ENCODE measurements at regions not wholly inside any gene's neighbourhood (a gene's known extent, or its start where the extent isn't known, plus 50 kb on each side); places are given as distances from the start of the nearest gene placed in this dataset.

DNA sequence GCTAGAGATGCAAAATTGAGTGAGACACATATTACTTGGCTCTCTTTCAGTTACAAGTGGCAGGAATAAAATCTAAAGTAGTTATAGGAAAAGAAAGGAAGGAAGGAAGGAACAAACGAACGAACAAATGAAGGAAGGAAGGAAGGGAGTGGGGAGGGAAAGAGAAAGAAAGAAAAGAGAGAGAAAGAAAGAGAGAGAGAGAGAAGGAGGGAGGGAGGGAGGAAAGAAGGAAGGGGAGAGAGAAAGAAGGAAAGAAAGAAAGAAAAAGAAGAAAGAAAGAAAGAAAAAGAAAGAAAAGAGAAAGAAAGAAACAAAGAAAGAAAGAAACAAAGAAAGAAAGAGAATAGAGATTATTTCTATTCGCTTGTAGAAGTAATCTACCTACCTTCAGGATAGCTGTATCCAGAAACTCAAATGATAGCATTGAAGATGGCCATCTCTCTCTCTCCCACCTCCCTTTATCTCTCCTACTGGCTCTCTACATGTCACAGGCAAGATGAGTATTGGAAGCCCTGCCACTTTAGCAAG lies 229.7 kb upstream of the TLE3 start:
- no peak overlapping the region for H3K23ac ChIP-seq (ENCODE audit: insufficient read length)
- DNase-seq (ENCODE audit: low read depth in 1 of 2, low spot score in 2 of 2): no peak
- no peak overlapping the region for H2BK120ac ChIP-seq (replicated peaks; ENCODE audit: low read depth, low read length)
- peak overlapping the region; percentile 34; the same call in 1 of the 2 replicates for H2AFZ ChIP-seq (ENCODE audit: low read length)
- H3K27ac ChIP-seq (ENCODE audit: low read depth, low read length): no peak overlapping the region
- H2BK20ac ChIP-seq (ENCODE audit: low read length): no peak overlapping the region
- H3K14ac ChIP-seq (ENCODE audit: insufficient read length): no peak overlapping the region
- H2AK5ac ChIP-seq (ENCODE audit: low read depth, low read length): no peak overlapping the region
- H3K18ac ChIP-seq (ENCODE audit: extremely low read depth, low read length): no peak overlapping the region
- no peaks in the 10 kb centered on the region for H3K27me3 ChIP-seq (replicated peaks in 1 of 4; ENCODE audit: control insufficient read depth in 3 of 4, extremely low read depth in 1 of 4, insufficient read depth in 3 of 4, low read length in 3 of 4)
- no peaks in the 10 kb centered on the region for H3K79me2 ChIP-seq (ENCODE audit: control insufficient read depth in 1 of 2, insufficient read depth in 2 of 2, low read length in 2 of 2)
- no peak overlapping the region for H2BK12ac ChIP-seq (ENCODE audit: low read depth, low read length)
- H3K4me3 ChIP-seq (ENCODE audit: extremely low read depth in 1 of 4, insufficient read depth in 2 of 4, low read depth in 3 of 4, low read length in 4 of 4): no peak overlapping the region
- H3K9me3 ChIP-seq (ENCODE audit: insufficient read depth in 2 of 2, low read depth in 1 of 2, low read length in 1 of 2): 0 out of 4 replicates have a peak, but pooled peaks cover 0 to 3% of the 10 kb centered on the region in 2 experiments
- H3K79me1 ChIP-seq (ENCODE audit: low read depth, low read length): no peaks in the 10 kb centered on the region
- no peak overlapping the region for H2BK15ac ChIP-seq (ENCODE audit: low read length)
- CTCF ChIA-PET (ENCODE audit: partially characterized antibody): interaction anchor here (1.2 kb wide), 1 partner anchor 29 kb away, joined by 3 read pairs; no protein-coding TSS in a partner anchor
- no peak overlapping the region for H3K4me2 ChIP-seq (ENCODE audit: insufficient read depth in 1 of 2, low read depth in 2 of 2, low read length in 2 of 2)
- no peak overlapping the region for H3K4ac ChIP-seq (replicated peaks; ENCODE audit: insufficient read length, low read depth, low read length)
- no peak overlapping the region for H2BK5ac ChIP-seq (ENCODE audit: low read depth, low read length)
- no peak overlapping the region for H4K5ac ChIP-seq (ENCODE audit: insufficient read length, low read depth, low read length)
- no peak overlapping the region for H3K56ac ChIP-seq (replicated peaks; ENCODE audit: insufficient read length, low read depth, low read length)
- no peak overlapping the region for H3K9ac ChIP-seq (replicated peaks in 1 of 4; ENCODE audit: extremely low read depth in 1 of 4, low read depth in 3 of 4, low read length in 3 of 4)
- H3K23me2 ChIP-seq (ENCODE audit: low read depth, low read length): no peaks in the 10 kb centered on the region
- POLR2A ChIA-PET (ENCODE audit: partially characterized antibody): no interaction called here
- H3K4me1 ChIP-seq (replicated peaks in 1 of 4; ENCODE audit: control insufficient read depth in 3 of 4, insufficient read depth in 4 of 4, low read length in 3 of 4): peaks cover 0 to 8% (median 0%) of the 10 kb centered on the region in 4 experiments; a peak in 2 of 7 replicates
- H4K20me1 ChIP-seq (replicated peaks in 1 of 2; ENCODE audit: control insufficient read depth in 1 of 2, insufficient read depth in 2 of 2, low read length in 2 of 2): no peaks in the 10 kb centered on the region
- H4K8ac ChIP-seq (ENCODE audit: extremely low read depth, insufficient read depth, low read length): no peak overlapping the region
- 73% methylated on average over 3 of the region's 3 CpGs; no CpG with 5 or more reads in 1 of the 2 experiments for WGBS, 2 experiments (ENCODE audit: extremely low coverage in 1 of 2, insufficient coverage in 1 of 2, insufficient read length in 1 of 2, insufficient replicate concordance in 2 of 2, low coverage in 1 of 2, low lambda C conversion rate in 2 of 2, missing lambda C conversion rate in 1 of 2)
- no peak overlapping the region for H4K91ac ChIP-seq (replicated peaks; ENCODE audit: insufficient read length, low read length)
- H3K36me3 ChIP-seq (ENCODE audit: control insufficient read depth in 2 of 4, insufficient read depth in 4 of 4, low read length in 3 of 4): no peaks in the 10 kb centered on the region
- no peak for FAIRE-seq
- TF ChIP-seq YY1 (IDR thresholded peaks at IDR 0.05; ENCODE audit: low read depth, low read length): no peak
- no peak for TF ChIP-seq JUN (IDR thresholded peaks at IDR 0.05; ENCODE audit: low read depth, low read length)
- no peak for TF ChIP-seq BCL11A (IDR thresholded peaks at IDR 0.05; ENCODE audit: low read depth in 2 of 2, low read length in 2 of 2)
- TF ChIP-seq, protein P1, sequence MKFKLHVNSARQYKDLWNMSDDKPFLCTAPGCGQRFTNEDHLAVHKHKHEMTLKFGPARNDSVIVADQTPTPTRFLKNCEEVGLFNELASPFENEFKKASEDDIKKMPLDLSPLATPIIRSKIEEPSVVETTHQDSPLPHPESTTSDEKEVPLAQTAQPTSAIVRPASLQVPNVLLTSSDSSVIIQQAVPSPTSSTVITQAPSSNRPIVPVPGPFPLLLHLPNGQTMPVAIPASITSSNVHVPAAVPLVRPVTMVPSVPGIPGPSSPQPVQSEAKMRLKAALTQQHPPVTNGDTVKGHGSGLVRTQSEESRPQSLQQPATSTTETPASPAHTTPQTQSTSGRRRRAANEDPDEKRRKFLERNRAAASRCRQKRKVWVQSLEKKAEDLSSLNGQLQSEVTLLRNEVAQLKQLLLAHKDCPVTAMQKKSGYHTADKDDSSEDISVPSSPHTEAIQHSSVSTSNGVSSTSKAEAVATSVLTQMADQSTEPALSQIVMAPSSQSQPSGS (IDR thresholded peaks at IDR 0.05; ENCODE audit: low read length): no peak
- no peak for TF ChIP-seq CHD2 (IDR thresholded peaks at IDR 0.05; ENCODE audit: low read length)
- TF ChIP-seq EGR1 (IDR thresholded peaks at IDR 0.05; ENCODE audit: borderline replicate concordance, low read depth, low read length): no peak
- no peak for TF ChIP-seq KDM1A (IDR thresholded peaks at IDR 0.05; ENCODE audit: borderline replicate concordance, low read length)
- no peak for TF ChIP-seq CEBPB (IDR thresholded peaks at IDR 0.05; ENCODE audit: low read depth, low read length)
- TF ChIP-seq TCF12 (IDR thresholded peaks at IDR 0.05; ENCODE audit: low read depth, low read length): no peak
- TF ChIP-seq, protein P2, sequence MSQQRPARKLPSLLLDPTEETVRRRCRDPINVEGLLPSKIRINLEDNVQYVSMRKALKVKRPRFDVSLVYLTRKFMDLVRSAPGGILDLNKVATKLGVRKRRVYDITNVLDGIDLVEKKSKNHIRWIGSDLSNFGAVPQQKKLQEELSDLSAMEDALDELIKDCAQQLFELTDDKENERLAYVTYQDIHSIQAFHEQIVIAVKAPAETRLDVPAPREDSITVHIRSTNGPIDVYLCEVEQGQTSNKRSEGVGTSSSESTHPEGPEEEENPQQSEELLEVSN (IDR thresholded peaks at IDR 0.05): no peak
- no peak for TF ChIP-seq SRF (IDR thresholded peaks at IDR 0.05; ENCODE audit: low read depth, low read length)
- TF ChIP-seq KDM5A (IDR thresholded peaks at IDR 0.05; ENCODE audit: low read length): no peak
- TF ChIP-seq JUND (IDR thresholded peaks at IDR 0.05; ENCODE audit: low read length): no peak

Data from H1 (cell line).